NCI-H2227 (cell line): ENCODE measurements at regions not wholly inside any gene's neighbourhood (a gene's known extent, or its start where the extent isn't known, plus 50 kb on each side); places are given as distances from the start of the nearest gene placed in this dataset.
"Not testable (repeated sequence)": the region's sequence is repeated elsewhere in the genome, so short reads cannot be mapped to it uniquely, and the experiment has no call there.

Experiments used
- DNase-seq: peaks from one replicate; lab custom pipeline; 2025; ENCODE audit not compliant: unreplicated experiment; lab: John Stamatoyannopoulos, UW

DNA sequence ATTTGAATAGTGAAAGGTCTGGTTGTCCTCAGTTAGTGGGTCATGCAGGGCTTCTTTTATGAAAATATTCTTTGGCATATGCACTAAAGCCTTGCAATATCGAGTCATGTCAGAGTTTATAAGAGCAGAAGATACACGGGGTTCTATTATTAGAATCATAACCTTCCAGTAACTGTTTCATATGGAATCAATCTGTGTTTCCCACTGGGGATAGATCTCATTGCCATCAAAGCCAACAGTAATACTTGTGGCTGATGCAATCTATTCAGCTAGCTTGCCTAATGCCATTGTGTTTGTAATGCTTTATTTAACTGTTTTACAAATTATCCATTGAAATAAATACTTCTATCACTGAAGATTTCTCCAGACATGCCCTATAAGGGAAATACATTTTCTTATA lies 746.9 kb upstream of the PCDH9 start:
- no peak for DNase-seq

DNA sequence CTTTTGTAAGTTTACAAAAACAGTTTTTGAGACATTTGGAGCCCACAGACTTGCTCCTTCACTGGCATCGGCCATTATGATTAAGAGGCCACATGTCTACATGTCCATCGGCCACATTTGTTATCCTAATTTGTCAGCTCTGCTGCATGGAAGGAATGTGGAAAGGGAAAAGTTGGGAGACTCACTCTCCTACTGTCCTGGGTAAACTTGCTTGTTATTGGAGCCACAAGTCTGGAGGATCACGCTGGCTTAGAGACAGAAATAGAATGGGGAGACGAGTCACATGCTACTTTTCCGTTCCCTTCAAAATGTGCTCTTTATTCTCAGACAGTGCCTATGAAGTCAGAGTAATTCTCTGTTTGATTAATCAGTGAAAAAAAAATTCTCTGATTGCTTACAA lies 741.2 kb upstream of the PCDH9 start:
- no peak for DNase-seq

DNA sequence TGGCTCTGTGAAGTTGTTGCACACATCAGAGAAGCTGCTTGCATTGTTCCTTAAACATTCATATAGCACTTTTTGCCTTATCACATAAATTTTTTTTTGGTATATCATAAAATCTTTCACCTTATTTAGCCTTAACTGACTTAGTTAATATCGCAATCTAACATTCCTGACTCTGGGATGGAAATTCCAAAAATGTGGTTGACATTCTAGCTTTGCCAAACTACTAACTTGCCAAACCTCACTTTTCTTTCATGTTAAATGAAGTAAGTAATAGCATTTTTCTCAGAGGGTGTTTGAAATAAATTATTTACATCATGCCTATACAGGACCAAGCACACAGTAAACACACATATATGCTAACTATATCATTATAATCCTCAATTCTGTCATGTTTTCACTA lies 736.9 kb upstream of the PCDH9 start:
- no peak for DNase-seq

DNA sequence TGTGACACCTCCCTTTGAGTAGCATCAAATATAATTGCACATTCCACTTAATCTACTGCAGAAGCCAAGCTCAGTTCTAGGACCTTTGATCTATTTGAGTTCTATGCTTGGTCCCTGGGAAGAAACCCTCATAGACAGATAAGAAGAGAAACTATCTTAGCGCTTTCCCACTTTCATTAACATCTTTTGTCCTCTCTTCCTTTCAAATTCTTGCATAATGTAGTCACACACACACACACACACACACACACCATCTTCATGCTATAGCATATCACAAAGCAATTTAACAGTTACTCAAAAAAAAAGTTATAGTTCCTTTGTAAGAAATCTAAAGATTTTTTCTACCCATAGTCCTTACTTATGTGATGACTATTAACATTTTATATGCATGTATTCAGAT lies 735.9 kb upstream of the PCDH9 start:
- no peak for DNase-seq

DNA sequence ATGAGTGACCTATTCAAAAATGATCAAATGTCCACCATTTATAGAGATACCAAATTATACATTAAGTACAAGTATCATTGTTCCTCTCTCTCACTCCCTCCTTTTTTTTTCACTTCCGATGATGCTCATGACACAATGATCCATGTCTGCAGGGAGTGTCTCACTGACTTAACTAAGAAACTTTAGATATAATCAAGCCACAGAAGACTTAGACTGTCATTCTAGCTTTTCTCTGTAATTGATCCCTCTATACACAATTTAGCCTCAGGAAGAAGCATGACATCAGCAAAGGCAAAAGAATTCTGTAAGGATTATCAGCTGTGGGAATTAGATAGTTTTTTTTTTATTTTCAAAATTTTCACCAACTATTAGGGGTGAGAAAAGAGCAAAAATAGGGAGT lies 734.9 kb upstream of the PCDH9 start:
- DNase-seq = no peak

DNA sequence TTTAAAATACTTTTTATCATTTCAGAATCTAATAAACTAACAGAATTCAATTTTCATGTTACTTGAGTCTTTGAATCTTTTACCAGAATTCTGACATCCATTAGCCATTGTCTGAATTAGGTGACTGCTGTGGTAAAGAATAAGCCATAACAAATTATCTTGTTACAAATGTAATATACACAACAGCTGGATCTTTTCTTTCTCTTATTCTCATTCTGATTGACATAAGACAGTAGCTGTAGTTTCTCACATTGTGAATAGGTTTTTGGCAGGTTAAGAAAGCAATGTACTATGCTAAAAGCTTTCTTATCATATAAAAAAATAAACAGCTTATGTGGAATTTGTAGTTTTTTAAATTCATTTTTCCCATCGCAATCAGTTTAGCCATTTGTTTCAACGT lies 734.0 kb upstream of the PCDH9 start:
- no peak for DNase-seq

DNA sequence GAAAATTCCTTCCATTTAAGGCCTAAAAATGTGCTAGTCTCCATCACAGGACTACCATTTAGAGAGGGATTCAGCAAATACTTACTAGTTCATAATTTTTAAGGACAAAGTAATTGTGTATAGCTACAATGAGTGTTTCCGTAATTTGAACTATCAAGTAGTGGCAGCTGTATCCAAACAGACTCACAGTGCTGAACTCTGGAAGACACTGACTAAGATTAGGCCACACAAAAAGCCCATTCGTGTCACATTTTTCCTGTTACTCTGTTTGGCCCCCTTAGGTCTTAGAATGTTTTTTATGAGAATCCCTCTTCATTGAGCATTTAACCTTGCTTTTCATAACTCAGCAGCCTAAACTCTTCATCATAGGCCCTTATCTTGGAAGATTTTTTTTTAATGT lies 731.2 kb upstream of the PCDH9 start:
- DNase-seq = no peak

DNA sequence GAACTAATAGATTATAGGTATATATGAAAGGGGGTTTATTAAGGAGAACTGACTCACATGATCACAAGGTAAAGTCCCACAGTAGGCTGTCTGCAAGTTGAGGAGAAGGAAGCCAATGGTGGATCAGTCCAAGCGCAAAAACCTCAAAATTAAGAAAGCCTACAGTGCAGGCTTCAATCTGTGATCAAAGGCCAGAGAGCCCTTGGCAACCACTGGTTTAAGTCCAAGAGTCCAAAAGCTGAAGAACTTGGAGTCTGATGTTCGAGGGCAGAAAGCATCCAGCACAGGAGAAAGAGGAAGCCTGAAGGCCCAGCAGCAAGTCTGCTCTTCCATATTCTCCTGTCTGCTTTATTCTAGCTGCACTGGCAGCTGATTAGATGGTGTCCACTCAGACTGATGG lies 721.3 kb upstream of the PCDH9 start:
- no peak for DNase-seq

DNA sequence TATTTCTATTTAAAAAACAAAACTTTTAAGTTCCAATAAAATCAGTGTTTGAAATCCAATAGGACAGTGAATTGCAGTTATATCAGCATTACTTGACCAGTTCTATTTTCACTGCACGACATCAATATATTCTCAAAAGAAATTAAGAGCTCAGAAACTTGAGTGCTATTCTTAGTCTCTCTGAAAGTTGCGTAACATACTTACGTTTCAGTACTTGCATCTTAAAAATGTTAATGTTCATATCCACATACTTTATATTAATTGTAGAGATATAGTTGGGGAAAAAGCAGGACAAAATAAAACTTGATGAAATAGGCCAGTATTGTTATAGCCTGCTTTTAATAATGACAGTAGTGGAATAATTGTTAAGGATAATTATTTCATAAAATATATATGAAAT lies 720.5 kb upstream of the PCDH9 start:
- no peak for DNase-seq

DNA sequence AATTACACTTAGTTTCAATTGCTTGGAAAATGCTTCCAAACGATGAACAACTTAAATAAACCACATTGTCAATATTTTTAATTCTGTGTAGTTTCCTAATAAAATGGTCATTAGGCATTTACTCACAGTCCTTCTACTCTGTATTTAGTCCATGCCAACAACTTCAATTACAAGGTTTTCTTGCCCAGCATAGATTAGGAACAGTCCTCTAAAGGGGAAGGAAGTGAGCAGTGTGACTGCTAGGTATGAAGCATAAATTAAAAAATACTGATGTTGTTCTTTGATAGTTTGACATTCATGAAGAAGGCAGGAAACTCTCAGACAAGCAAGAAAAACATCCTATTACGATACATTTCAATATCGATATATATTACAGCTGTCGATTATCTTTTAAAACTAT lies 716.0 kb upstream of the PCDH9 start:
- DNase-seq = no peak

DNA sequence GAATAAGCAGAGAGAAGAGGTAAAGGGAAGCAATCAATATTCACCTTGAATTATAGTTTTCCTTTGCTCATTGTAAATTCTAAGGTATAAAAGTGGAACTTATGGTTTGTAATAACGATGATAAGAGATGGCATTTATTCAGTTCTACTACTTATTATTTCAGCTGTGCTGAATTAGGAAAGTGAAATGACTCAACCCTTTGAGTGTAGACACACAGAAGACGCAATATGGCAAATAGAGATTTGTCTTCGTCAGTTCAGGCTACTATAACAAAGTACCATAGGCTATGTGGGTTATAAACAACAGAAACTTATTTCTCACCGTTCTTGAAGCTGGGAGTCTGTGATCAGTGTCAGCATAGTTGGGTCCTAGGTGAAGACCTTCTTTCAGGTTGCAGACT lies 713.0 kb upstream of the PCDH9 start:
- DNase-seq = no peak

DNA sequence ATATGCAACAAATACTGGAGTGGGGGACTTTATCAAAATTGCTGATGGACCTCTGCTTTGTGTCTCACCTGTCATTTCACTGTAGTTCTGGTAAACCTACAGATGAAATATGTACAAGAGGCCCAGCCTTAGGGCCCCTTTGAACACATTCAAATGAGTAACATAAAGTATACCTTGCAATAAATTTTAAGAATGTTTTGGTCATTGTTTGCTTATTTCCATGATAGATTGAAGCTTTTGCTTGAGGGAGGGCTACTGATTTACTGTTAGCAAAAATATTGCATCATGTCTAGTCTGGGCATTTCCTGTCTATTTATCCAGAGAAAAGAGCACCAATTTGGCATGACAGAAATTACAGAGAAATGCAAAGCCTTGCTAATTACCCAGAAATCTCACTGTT lies 705.5 kb upstream of the PCDH9 start:
- DNase-seq = no peak

DNA sequence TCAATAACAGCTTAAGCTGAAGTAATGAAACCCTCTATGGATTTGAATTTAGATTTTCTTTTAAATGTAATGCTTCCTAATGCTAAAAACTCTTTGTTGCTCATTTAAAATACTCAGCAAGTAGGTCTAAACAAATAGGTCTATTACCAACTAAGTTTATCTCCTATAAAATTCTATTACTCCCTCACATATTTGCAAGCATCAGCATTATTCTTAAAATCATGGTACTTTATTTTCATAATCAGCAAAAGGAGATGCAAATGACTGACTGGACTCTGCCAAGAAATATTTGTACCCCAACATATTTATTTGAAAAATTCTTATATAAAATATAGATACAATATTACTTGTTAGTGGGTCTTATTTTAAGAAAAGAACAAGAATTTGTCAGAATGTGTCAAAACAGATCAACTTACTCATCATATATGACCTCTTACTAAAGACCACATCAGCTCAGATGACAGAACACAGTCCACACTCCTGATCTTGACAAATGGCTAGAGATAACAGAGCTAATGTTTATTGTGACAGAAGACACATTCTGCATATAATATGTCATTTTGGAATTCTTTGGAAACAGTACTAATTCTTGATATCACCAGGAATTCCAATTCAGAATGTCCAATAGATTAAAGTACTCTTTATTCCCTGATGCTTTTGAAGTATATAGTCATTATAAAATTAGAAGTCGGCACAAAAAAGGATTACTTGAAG lies 704.6 kb upstream of the PCDH9 start:
- DNase-seq = no peak

DNA sequence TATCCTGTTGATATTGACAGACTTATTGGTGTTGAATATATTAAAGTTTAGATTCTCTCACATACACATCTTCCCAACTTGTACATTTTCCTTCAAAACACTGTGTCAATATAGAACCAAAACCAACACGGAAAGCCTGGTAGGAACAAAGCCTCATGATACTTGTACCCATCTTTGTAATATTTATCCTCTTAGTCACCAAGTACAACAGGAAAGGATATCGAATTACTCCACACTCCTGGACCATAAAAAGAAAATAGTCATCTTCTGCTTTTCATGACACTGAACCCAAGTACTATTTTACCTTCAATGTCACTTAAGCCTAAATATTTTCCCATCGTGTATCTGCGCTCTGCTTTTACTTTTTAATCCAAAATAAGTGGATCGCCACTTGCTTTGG lies 702.9 kb upstream of the PCDH9 start:
- DNase-seq = no peak

DNA sequence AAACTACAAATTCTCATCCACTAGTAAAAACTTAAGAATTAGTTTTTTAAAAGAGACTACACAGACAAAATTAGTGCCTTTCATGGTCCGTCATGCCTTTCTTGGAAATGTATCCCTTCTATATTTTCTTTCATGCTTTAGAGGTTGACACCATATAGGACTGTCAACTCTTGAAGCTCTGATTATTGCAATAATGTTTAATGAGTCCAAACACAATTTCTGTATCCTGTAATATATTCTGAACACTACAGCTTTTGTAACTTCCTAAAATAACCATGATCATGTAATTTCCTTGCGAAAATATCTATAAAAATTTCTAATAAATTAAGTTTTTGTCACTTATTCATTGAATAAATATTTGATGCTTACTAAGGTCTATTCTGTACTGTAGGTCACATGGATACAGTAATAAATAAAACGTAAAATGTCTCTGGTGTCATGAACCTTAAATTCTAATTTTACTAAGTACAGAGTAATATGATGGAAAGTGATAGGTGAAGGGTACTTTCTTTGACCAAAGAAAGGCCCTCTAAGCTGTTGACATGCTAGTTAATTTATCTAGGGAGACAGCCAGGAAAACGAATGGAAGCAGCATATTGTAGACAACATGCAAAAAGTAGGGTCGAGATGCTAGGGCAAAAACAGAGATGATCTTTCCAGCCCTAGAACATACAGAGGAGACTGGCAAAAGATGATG lies 687.3 kb upstream of the PCDH9 start:
- no peak for DNase-seq

DNA sequence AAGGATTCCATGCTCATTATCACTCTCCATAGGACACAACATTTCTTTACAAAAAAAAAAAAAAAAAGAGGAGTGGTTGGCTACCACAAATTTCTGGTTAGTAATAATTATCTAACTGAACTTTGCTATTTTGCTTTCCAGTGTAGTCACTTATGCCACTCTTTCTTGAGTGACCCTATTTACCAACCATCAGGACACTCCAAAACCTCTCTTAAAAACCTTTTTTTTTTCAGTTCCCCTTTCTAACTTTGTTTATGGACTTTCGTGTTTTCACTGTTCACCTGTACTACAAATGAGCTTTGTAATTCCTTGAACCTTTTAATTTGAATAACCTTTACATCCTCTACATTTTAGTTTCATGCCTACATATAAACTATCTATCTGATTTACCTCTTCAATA lies 686.5 kb upstream of the PCDH9 start:
- DNase-seq = no peak

DNA sequence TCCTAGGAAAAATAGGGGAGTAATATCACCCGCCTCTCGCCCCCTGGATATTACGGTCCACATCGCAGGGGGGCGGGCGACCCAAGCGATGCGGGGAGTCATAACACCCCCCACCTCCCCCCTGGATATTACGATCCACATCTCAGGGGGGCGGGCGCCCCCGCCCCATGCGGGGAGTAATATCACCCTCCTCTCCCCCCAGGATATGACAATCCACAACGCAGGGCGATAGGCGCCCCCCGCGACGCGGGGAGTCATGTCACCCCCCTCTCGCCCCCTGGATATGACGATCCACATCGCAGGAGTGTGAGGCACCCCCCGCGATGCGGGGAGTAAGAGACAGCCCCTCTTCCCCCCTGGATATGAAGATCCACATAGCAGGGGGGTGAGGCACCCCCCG lies 684.4 kb upstream of the PCDH9 start:
- no peak for DNase-seq

DNA sequence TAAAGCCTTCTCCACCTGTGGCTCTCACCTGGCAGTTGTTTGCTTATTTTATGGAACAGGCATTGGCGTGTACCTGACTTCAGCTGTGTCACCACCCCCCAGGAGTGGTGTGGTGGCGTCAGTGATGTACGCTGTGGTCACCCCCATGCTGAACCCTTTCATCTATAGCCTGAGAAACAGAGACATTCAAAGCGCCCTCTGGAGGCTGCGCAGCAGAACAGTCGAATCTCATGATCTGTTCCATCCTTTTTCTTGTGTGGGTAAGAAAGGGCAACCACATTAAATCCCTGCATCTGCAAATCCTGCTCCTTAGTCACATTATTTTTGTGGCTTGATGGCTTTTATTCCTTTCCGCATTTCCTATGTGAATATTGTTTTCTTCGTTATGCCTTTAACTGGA lies 672.8 kb upstream of the PCDH9 start:
- DNase-seq = not testable (repeated sequence)

DNA sequence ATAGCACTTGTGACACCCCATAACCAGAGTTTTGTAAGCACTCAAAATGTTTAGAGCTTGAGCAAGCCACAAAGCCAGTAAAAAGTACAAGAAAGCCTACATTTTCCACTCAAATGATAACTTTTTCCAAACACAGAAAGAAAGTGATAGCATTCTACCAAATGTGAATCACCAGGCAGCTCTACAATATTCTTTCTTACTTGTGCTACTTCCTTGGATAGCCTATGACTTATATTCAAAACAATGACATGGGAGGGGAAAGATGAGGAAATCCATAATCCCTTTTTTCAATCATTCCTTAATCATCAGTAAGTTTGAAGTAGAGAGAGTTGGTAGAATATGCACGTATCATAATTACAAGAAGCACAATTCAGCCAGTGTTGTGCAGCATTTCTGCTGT lies 650.8 kb upstream of the PCDH9 start:
- no peak for DNase-seq

DNA sequence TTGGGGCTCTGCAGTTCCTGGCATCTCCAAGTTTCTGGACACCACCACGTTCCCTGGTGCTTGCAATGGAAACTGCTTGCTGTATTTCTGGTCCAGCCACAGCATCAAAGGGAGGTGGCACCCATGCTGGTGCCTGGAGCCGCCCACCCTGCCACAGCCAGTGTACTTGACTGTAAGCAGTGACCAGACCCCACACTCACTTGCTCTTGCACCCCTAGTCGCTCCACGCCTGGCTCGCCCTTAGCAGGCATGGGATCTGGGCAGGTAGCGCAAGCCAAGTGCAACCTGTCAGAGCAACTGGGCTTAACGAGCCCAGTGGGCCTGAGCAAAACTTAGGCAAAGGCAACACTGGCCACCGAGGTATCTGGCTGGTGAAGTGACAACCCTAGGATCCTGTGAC lies 648.2 kb upstream of the PCDH9 start:
- DNase-seq = no peak

DNA sequence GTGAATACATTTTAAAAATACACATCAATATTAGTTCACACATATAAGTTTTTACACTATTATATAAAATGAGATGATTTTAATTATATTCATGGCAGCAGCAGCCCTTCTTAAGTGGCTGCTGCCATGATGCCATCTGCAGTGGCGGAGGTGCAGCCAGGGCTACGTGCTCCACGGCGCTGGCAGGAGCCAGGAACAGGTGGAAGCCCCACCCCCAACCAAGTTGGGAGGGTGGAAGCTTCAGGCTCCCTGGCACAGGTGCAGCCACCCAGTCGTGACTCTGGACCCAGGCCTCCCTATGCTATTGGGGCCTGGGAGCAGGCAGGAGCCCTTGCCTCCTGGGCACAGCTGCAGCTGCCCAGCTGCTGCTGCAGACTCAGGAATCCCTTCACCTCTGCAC lies 646.9 kb upstream of the PCDH9 start:
- DNase-seq = no peak

DNA sequence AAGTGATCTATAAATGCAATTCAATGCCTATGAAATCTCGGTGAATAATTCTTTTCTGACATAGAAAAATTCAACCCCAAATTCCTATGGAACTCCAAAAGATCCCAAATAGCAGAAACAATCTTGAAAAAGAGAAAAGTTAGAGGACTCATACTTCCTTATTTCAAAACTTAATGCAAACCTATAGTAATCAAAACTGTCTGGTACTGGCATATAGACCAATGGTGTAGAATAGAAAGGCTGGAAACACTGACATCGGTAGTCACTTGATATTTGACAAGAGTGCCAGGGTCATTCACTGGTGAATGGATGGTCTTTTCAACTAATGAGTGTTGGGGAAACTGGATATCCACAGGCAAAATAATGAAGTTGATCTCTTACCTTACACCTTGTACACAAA lies 637.1 kb upstream of the PCDH9 start:
- DNase-seq = no peak

DNA sequence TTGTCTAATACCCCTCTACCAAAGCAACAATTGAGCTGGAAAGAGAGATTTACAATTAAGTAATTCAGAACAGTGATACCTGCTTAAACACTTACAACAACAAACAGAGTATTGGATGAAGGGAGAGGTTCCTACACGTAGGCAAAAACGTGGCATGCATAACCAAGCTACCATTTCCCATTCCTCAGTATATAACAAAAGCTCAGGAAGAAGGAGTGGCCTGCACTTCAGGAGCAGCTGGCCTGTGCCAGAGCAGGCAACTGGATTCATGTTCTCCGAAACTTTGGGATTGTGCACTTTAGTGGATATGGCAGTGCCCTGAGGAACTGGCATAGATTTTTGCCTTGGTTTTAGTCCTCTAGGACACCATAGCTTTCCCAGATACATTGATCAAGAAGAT lies 630.2 kb upstream of the PCDH9 start:
- no peak for DNase-seq
